GM12874 (cell line): ENCODE measurements at regions not wholly inside any gene's neighbourhood (a gene's known extent, or its start where the extent isn't known, plus 50 kb on each side); places are given as distances from the start of the nearest gene placed in this dataset.

Source experiments
- CTCF ChIP-seq: IDR thresholded peaks from 2 replicates; pipeline ENCODE4 v1.5.1; 2011; ENCODE audit warnings: low read depth, mild to moderate bottlenecking, control low read depth, low read length, moderate library complexity; ENCODE audit not compliant: insufficient read depth

GRCh38 chr7:113209449-113210203 is 91.3 kb upstream of the SMIM30 start:
- TF ChIP-seq CTCF = no peak

GRCh38 chr7:113207931-113208330 is 89.6 kb upstream of the SMIM30 start:
- no peak for TF ChIP-seq CTCF

GRCh38 chr7:113207441-113207840 is 89.1 kb upstream of the SMIM30 start:
- TF ChIP-seq CTCF = no peak

DNA sequence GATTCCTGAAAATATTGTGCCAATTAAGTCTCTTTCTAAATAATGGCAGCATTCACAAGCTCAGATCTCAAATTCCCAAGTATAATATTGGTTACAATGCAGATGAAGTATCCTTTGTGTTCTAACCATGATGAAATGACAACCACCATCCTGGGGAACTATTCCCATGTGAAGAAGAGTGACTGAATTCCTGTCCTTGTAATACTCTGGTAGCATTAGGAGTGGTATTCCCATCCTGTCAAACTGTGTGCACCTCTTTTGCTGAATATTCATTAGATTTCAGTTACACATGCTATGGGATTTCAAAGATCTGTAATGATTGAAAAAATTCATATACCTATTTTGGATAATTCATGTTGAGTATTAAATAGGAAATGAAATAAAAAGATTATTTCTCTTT is 86.1 kb upstream of the SMIM30 start:
- TF ChIP-seq CTCF = no peak

GRCh38 chr7:113202284-113202683 is 83.9 kb upstream of the SMIM30 start:
- TF ChIP-seq CTCF = no peak

- no peak for TF ChIP-seq CTCF
Observed at GRCh38 chr7:113200281-113200680, 81.9 kb upstream of the SMIM30 start.

DNA sequence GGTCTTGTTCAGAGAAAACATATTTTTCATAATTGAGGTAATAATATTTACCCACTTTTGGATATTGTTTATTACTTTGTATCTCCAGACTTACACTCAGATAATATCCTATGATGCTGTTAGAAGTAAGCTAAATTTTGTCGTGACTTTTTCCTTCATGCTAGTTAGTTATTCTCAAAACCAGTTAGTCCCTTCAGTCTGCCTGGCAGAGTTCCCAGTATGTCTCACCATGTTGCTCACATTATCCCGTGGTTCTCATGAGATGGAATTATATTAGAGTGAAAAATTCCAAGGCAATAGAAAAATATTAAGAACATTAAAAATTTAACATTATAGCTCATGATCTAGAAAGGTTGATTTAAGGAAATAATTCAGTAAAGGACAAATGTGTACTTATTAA is 81.5 kb upstream of the SMIM30 start:
- no peak for TF ChIP-seq CTCF
